ENCODE measurements at regions not wholly inside any gene's neighbourhood (a gene's known extent, or its start where the extent isn't known, plus 50 kb on each side); places are given as distances from the start of the nearest gene placed in this dataset.

- TF ChIP-seq CTCF (IDR thresholded peaks at IDR 0.05) (no peak), EP300 (IDR thresholded peaks at IDR 0.05; ENCODE audit: low read depth) (no peak)
These were observed 321.0 kb upstream of the SLIT2 start for GRCh38 chr4:19930742-19931141.

All from transverse colon (tissue), 3 donors.